Keratinocyte (primary cell): ENCODE measurements at regions not wholly inside any gene's neighbourhood (a gene's known extent, or its start where the extent isn't known, plus 50 kb on each side); places are given as distances from the start of the nearest gene placed in this dataset.

ENCODE experiments used
- DNase-seq: peaks from one replicate; pipeline ENCODE4 v3.0.0-alpha.2; 2011; ENCODE audit warnings: low read depth, missing footprints, low spot score
- FAIRE-seq: peaks from 2 replicates; lab custom pipeline; 2011; peaks lifted over from hg19 to GRCh38; lab: Jason Lieb, UNC
- H2AFZ ChIP-seq: 2 replicates; pipeline ENCODE4 v1.6.0; 2012; ENCODE audit warnings: low read length, control low read depth, inconsistent platforms; ENCODE audit not compliant: control insufficient read depth
- H3K27ac ChIP-seq: 2 replicates; pipeline ENCODE4 v1.5.1; 2011; ENCODE audit warnings: low read length; ENCODE audit not compliant: control insufficient read depth, insufficient read depth
- H3K27me3 ChIP-seq: 3 replicates; pipeline ENCODE4 v1.6.0; 2011; ENCODE audit warnings: low read length; ENCODE audit not compliant: control insufficient read depth, insufficient read depth; ENCODE audit errors: extremely low read depth
- H3K36me3 ChIP-seq, 2 experiments: 2 replicates in 1 of 2; 3 replicates in 1 of 2; pipeline ENCODE4 v1.5.1; 2011; ENCODE audit warnings: low read length in 2 of 2, mild to moderate bottlenecking in 1 of 2; ENCODE audit not compliant: control insufficient read depth in 2 of 2, insufficient read depth in 2 of 2; ENCODE audit errors: extremely low read depth in 1 of 2
- H3K4me1 ChIP-seq: 3 replicates; pipeline ENCODE4 v1.5.1; 2011; ENCODE audit warnings: low read length; ENCODE audit not compliant: control insufficient read depth, insufficient read depth; ENCODE audit errors: extremely low read depth
- H3K4me2 ChIP-seq: 3 replicates; pipeline ENCODE4 v1.6.0; 2011; ENCODE audit warnings: low read depth, low read length; ENCODE audit not compliant: control insufficient read depth, insufficient read depth; ENCODE audit errors: extremely low read depth
- H3K4me3 ChIP-seq, 3 experiments: fragments of 200-600 bp in 1 of 3; sonication (generic) in 1 of 3; 2 replicates in 2 of 3; 3 replicates in 1 of 3; pipeline ENCODE4 v1.5.1; 2011 to 2016; ENCODE audit warnings: low read length in 3 of 3, mild to moderate bottlenecking in 3 of 3, control low read depth in 2 of 3, inconsistent platforms in 1 of 3, low read depth in 1 of 3, mixed read lengths in 1 of 3, mixed run types in 1 of 3, moderate library complexity in 1 of 3; ENCODE audit not compliant: control insufficient read depth in 2 of 3, insufficient read depth in 2 of 3; ENCODE audit errors: extremely low read depth in 1 of 3
- H3K79me2 ChIP-seq: 2 replicates; pipeline ENCODE4 v1.6.0; 2012; ENCODE audit warnings: low read length; ENCODE audit not compliant: control insufficient read depth, insufficient read depth
- H3K9ac ChIP-seq: 3 replicates; pipeline ENCODE4 v1.6.0; 2011; ENCODE audit warnings: low read length; ENCODE audit not compliant: control insufficient read depth, insufficient read depth; ENCODE audit errors: extremely low read depth
- H3K9me1 ChIP-seq: 3 replicates; pipeline ENCODE4 v1.6.0; 2011; ENCODE audit warnings: low read length; ENCODE audit not compliant: control insufficient read depth, insufficient read depth; ENCODE audit errors: extremely low read depth
- H3K9me3 ChIP-seq: 2 replicates; pipeline ENCODE4 v1.5.1; 2012; ENCODE audit warnings: low read depth, low read length; ENCODE audit not compliant: control insufficient read depth
- H4K20me1 ChIP-seq: 3 replicates; pipeline ENCODE4 v1.6.0; 2011; ENCODE audit warnings: low read length; ENCODE audit not compliant: control insufficient read depth, insufficient read depth; ENCODE audit errors: extremely low read depth
- EZH2 ChIP-seq: IDR thresholded peaks from one replicate; pipeline ENCODE4 v1.6.1; 2012; ENCODE audit warnings: inconsistent platforms, mild to moderate bottlenecking, low read length, moderate library complexity
- dilution Hi-C: fragments of 300-500 bp; cut with MboI; formaldehyde crosslinking; loops from one replicate; pipeline ENCODE4 v1.7.0; 2020; ENCODE audit warnings: low sequenced_read_pairs; ENCODE audit not compliant: extremely low pct_ligation_motif_present
- TF ChIP-seq, protein P1 (sequence below), 3 experiments: IDR thresholded peaks in 1 of 3; conservative IDR thresholded peaks in 1 of 3; optimal IDR thresholded peaks in 1 of 3; 2 replicates in 2 of 3; 3 replicates in 1 of 3; pipeline versions ENCODE3 to v1.5.1; 2011; ENCODE audit warnings: low read length in 3 of 3, mild to moderate bottlenecking in 3 of 3, moderate library complexity in 2 of 3, control low read depth in 1 of 3, inconsistent platforms in 1 of 3; ENCODE audit not compliant: insufficient read depth in 2 of 3; ENCODE audit errors: extremely low read depth in 1 of 3

DNA sequence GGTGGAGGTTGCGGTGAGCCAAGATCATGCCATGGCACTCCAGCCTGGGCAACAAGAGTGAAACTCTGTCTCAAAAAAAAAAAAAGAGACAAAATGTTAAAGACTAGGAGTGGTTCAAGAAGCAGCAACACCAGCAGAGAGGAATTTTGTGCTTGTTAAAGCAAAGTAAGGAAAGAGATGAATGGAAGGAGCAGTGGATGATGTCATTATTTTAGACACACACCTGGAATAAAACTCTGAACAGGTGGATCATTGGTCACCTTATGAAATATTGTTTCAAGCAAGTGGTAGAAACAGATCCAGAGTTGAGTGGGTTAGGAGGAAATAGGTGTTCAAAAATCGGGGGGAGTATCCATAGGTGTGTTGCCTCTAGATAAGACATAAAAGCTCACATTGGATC, 129.7 kb upstream of the FRMD4A start:
- Histone ChIP-seq H3K27me3 (no peaks in the 10 kb centered on the region), H3K9me1 (no peaks in the 10 kb centered on the region), H2AFZ (no peak overlapping the region), H3K36me3 (no peaks in the 10 kb centered on the region), H3K4me2 (no peak overlapping the region), H3K79me2 (no peaks in the 10 kb centered on the region), H3K27ac (no peak overlapping the region), H4K20me1 (no peaks in the 10 kb centered on the region), H3K9ac (no peak overlapping the region), H3K4me3 (no peak overlapping the region), H3K9me3 (no peaks in the 10 kb centered on the region), H3K4me1 (no peaks in the 10 kb centered on the region)
- TF ChIP-seq EZH2, result no peak
- TF ChIP-seq, protein P1, sequence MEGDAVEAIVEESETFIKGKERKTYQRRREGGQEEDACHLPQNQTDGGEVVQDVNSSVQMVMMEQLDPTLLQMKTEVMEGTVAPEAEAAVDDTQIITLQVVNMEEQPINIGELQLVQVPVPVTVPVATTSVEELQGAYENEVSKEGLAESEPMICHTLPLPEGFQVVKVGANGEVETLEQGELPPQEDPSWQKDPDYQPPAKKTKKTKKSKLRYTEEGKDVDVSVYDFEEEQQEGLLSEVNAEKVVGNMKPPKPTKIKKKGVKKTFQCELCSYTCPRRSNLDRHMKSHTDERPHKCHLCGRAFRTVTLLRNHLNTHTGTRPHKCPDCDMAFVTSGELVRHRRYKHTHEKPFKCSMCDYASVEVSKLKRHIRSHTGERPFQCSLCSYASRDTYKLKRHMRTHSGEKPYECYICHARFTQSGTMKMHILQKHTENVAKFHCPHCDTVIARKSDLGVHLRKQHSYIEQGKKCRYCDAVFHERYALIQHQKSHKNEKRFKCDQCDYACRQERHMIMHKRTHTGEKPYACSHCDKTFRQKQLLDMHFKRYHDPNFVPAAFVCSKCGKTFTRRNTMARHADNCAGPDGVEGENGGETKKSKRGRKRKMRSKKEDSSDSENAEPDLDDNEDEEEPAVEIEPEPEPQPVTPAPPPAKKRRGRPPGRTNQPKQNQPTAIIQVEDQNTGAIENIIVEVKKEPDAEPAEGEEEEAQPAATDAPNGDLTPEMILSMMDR (optimal IDR thresholded peaks at IDR 0.05 in 1 of 3, IDR thresholded peaks at IDR 0.05 in 1 of 3, conservative IDR thresholded peaks at IDR 0.05 in 1 of 3; ENCODE audit: extremely low read depth in 1 of 3, insufficient read depth in 2 of 3, low read length in 3 of 3), result no peak
- no peak for DNase-seq
- dilution Hi-C loops, result no loop called here
- FAIRE-seq, result no peak

DNA sequence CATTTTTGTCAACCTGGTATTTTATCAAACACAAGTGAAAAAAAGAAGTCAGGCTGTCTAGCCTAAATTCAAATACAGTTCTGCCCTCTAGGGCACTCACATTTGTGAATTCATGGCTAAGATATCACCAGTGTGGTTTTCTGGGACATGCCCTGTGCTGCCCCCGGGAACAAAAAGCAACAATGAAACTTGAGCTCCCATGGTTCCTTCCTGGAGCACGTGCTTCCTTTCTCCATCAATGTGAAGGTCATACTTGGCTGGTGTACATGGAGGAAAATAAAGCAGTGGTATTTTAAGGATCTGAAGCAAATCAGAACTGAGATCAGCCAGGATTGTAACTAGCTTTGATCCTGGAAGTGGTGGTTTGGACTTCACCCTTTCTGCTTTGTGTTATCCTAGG, 128.9 kb upstream of the FRMD4A start:
- H3K9me1 ChIP-seq, result no peaks in the 10 kb centered on the region
- FAIRE-seq (no peak), DNase-seq (no peak)
- H3K9me3 ChIP-seq, result no peaks in the 10 kb centered on the region
- H3K36me3 ChIP-seq, result no peaks in the 10 kb centered on the region
- no peaks in the 10 kb centered on the region for H3K27me3 ChIP-seq
- no peaks in the 10 kb centered on the region for H4K20me1 ChIP-seq
- no peak overlapping the region for H3K27ac ChIP-seq
- dilution Hi-C loops, result no loop called here
- no peak overlapping the region for H3K9ac ChIP-seq
- H3K4me3 ChIP-seq, result no peak overlapping the region
- TF ChIP-seq EZH2, result no peak
- TF ChIP-seq, protein P1 (optimal IDR thresholded peaks at IDR 0.05 in 1 of 3, IDR thresholded peaks at IDR 0.05 in 1 of 3, conservative IDR thresholded peaks at IDR 0.05 in 1 of 3; ENCODE audit: extremely low read depth in 1 of 3, insufficient read depth in 2 of 3, low read length in 3 of 3), result no peak
- no peak overlapping the region for H3K4me2 ChIP-seq
- peak overlapping the region; percentile 32 for H2AFZ ChIP-seq
- no peaks in the 10 kb centered on the region for H3K79me2 ChIP-seq
- H3K4me1 ChIP-seq, result no peaks in the 10 kb centered on the region
